ENCODE measurements at regions not wholly inside any gene's neighbourhood (a gene's known extent, or its start where the extent isn't known, plus 50 kb on each side); places are given as distances from the start of the nearest gene placed in this dataset.

GRCh38 chr4:73674451-73674919 is 54.2 kb upstream of the RASSF6 start:
- H3K4me2 ChIP-seq (ENCODE audit: low read depth, low read length), result no peak overlapping the region
- no TSS peak for BruUV-seq (replicated peaks)
- CTCF ChIA-PET (ENCODE audit: low intra/inter-chr PET ratio, low total read pairs), result no interaction called here
- H3K9me3 ChIP-seq (ENCODE audit: low read length), result no peaks in the 10 kb centered on the region
- H3K27ac ChIP-seq (ENCODE audit: extremely low read length, insufficient read depth, low read length), result no peak overlapping the region
- no peaks in the 10 kb centered on the region for H3K79me2 ChIP-seq (ENCODE audit: insufficient read depth, low read length)
- POLR2A ChIA-PET, result no interaction called here
- intact Hi-C loops (cut with micrococcal nuclease; ENCODE audit: unreplicated experiment), result no loop called here
- 24% methylated on average over 6 of the region's 6 CpGs for WGBS (ENCODE audit: low lambda C conversion rate)
- H3K27me3 ChIP-seq (ENCODE audit: control insufficient read depth in 1 of 2, insufficient read depth in 2 of 2, low read length in 2 of 2), result peaks cover under 1 to 1% of the 10 kb centered on the region in 2 experiments; a peak in 3 of 5 replicates
- in situ Hi-C loops (cut with HindIII; ENCODE audit: extremely low pct_ligation_motif_present, low pct_unique_long_range_greater_than_20kb), result no loop called here
- no peaks in the 10 kb centered on the region for H3K36me3 ChIP-seq (replicated peaks in 1 of 2; ENCODE audit: control insufficient read depth in 1 of 2, insufficient read depth in 2 of 2, low read length in 2 of 2)
- DNase-seq (ENCODE audit: low spot score) (no peak), FAIRE-seq (no peak), ATAC-seq (no peak)
- TF ChIP-seq PHF8 (CRISPR knock-in tag; IDR thresholded peaks at IDR 0.05), result no peak
- H4K20me1 ChIP-seq (ENCODE audit: insufficient read depth, low read length), result no peaks in the 10 kb centered on the region
- H2AFZ ChIP-seq (ENCODE audit: low read length), result no peak overlapping the region
- H3K9ac ChIP-seq (ENCODE audit: insufficient read depth, low read depth, low read length), result no peak overlapping the region
- H3K4me1 ChIP-seq (ENCODE audit: insufficient read depth, low read length), result no peaks in the 10 kb centered on the region
- no peak overlapping the region for H3K4me3 ChIP-seq (replicated peaks in 1 of 3; ENCODE audit: insufficient read depth in 1 of 3, low read depth in 2 of 3, low read length in 3 of 3)

DNA sequence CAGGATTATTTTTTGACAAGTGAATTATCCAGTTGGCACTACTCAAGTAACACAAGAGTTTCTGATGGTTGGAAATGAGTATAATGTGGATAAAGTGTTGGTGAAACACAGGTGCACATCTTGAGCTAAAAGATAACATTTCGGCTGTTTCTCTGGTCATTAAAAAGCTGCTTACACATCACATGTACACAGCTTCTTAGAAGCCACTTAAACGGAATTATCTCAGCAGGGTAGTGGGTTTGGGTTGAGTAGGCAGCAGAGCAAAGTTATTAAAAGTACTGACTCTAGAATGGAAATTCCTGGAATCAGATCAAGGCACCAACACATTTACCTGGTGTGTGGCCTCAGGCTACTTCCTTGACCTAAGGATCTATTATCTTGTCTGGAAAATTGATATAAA is 55.4 kb upstream of the RASSF6 start:
- no peak for ATAC-seq
- H3K9ac ChIP-seq (ENCODE audit: insufficient read depth, low read depth, low read length), result no peak overlapping the region
- in situ Hi-C loops (cut with HindIII; ENCODE audit: extremely low pct_ligation_motif_present, low pct_unique_long_range_greater_than_20kb) (no loop called here), intact Hi-C loops (cut with micrococcal nuclease; ENCODE audit: unreplicated experiment) (no loop called here)
- H3K36me3 ChIP-seq (replicated peaks in 1 of 2; ENCODE audit: control insufficient read depth in 1 of 2, insufficient read depth in 2 of 2, low read length in 2 of 2), result no peaks in the 10 kb centered on the region
- H3K79me2 ChIP-seq (ENCODE audit: insufficient read depth, low read length), result no peaks in the 10 kb centered on the region
- H3K9me3 ChIP-seq (ENCODE audit: low read length), result no peaks in the 10 kb centered on the region
- WGBS (ENCODE audit: low lambda C conversion rate), result 6% methylated on average over 2 of the region's 2 CpGs
- ChIA-PET CTCF (ENCODE audit: low intra/inter-chr PET ratio, low total read pairs) (no interaction called here), POLR2A (no interaction called here)
- no peaks in the 10 kb centered on the region for H4K20me1 ChIP-seq (ENCODE audit: insufficient read depth, low read length)
- DNase-seq (ENCODE audit: low spot score), result no peak
- H2AFZ ChIP-seq (ENCODE audit: low read length), result no peak overlapping the region
- no peak overlapping the region for H3K27ac ChIP-seq (ENCODE audit: extremely low read length, insufficient read depth, low read length)
- H3K4me2 ChIP-seq (ENCODE audit: low read depth, low read length), result no peak overlapping the region
- FAIRE-seq, result no peak
- no TSS peak for BruUV-seq (replicated peaks)
- peaks cover 0 to 1% of the 10 kb centered on the region in 2 experiments; a peak in 3 of 5 replicates for H3K27me3 ChIP-seq (ENCODE audit: control insufficient read depth in 1 of 2, insufficient read depth in 2 of 2, low read length in 2 of 2)
- no peaks in the 10 kb centered on the region for H3K4me1 ChIP-seq (ENCODE audit: insufficient read depth, low read length)
- no peak overlapping the region for H3K4me3 ChIP-seq (replicated peaks in 1 of 3; ENCODE audit: insufficient read depth in 1 of 3, low read depth in 2 of 3, low read length in 3 of 3)
- TF ChIP-seq ZNF329 (CRISPR knock-in tag; IDR thresholded peaks at IDR 0.05; ENCODE audit: low read depth) (no peak), NFYC (CRISPR knock-in tag; IDR thresholded peaks at IDR 0.05) (no peak), ARNTL (CRISPR knock-in tag; IDR thresholded peaks at IDR 0.05) (no peak), NFATC3 (CRISPR knock-in tag; IDR thresholded peaks at IDR 0.05) (no peak), E2F2 (CRISPR knock-in tag; IDR thresholded peaks at IDR 0.05; ENCODE audit: borderline replicate concordance) (no peak), CBFB (CRISPR knock-in tag; IDR thresholded peaks at IDR 0.05) (no peak), TCF12 (IDR thresholded peaks at IDR 0.05) (no peak), TCF12 (CRISPR knock-in tag; IDR thresholded peaks at IDR 0.05) (no peak), KMT2B (CRISPR knock-in tag; IDR thresholded peaks at IDR 0.05) (no peak), PBX3 (CRISPR knock-in tag; IDR thresholded peaks at IDR 0.05; ENCODE audit: borderline replicate concordance) (no peak)
- TF ChIP-seq, protein P1, sequence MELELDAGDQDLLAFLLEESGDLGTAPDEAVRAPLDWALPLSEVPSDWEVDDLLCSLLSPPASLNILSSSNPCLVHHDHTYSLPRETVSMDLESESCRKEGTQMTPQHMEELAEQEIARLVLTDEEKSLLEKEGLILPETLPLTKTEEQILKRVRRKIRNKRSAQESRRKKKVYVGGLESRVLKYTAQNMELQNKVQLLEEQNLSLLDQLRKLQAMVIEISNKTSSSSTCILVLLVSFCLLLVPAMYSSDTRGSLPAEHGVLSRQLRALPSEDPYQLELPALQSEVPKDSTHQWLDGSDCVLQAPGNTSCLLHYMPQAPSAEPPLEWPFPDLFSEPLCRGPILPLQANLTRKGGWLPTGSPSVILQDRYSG (CRISPR knock-in tag; IDR thresholded peaks at IDR 0.05), result no peak
